Loucy (cell line): ENCODE measurements at regions not wholly inside any gene's neighbourhood (a gene's known extent, or its start where the extent isn't known, plus 50 kb on each side); places are given as distances from the start of the nearest gene placed in this dataset.

ENCODE experiments used
- H2AFZ ChIP-seq: fragments of 200-600 bp; sonication (generic); 2 replicates; pipeline ENCODE4 v1.6.0; 2016; ENCODE audit warnings: antibody characterized with exemption, mild to moderate bottlenecking, low read length, moderate library complexity
- H3F3A ChIP-seq: fragments of 200-600 bp; 2 replicates; pipeline ENCODE4 v1.6.0; 2016; ENCODE audit warnings: antibody characterized with exemption, low read depth, mild to moderate bottlenecking
- H3K27me3 ChIP-seq: fragments of 200-600 bp; sonication (generic); 2 replicates; pipeline ENCODE4 v1.6.1; 2014; ENCODE audit warnings: low read length, mild to moderate bottlenecking; ENCODE audit not compliant: insufficient read depth, poor library complexity, severe bottlenecking
- H3K36me3 ChIP-seq: fragments of 200-600 bp; sonication (generic); 2 replicates; pipeline ENCODE4 v1.6.1; 2016; ENCODE audit warnings: low read length; ENCODE audit not compliant: insufficient read depth
- H3K4me1 ChIP-seq: fragments of 200-600 bp; sonication (generic); 2 replicates; pipeline ENCODE4 v1.5.1; 2014; ENCODE audit warnings: low read length, mild to moderate bottlenecking; ENCODE audit not compliant: insufficient read depth, poor library complexity, severe bottlenecking
- H3K4me2 ChIP-seq: fragments of 200-600 bp; sonication (generic); 2 replicates; pipeline ENCODE4 v1.6.0; 2014; ENCODE audit warnings: antibody characterized with exemption, low read length, low read depth, mild to moderate bottlenecking; ENCODE audit not compliant: poor library complexity, severe bottlenecking
- H3K4me3 ChIP-seq: fragments of 200-600 bp; sonication (generic); 2 replicates; pipeline ENCODE4 v1.5.1; 2014; ENCODE audit warnings: low read length, mild to moderate bottlenecking, mixed read lengths; ENCODE audit not compliant: poor library complexity, severe bottlenecking
- H3K79me2 ChIP-seq: fragments of 200-600 bp; sonication (generic); 2 replicates; pipeline ENCODE4 v1.6.1; 2014; ENCODE audit warnings: low read length; ENCODE audit not compliant: insufficient read depth
- H3K9ac ChIP-seq: fragments of 200-600 bp; sonication (generic); 2 replicates; pipeline ENCODE4 v1.6.0; 2014; ENCODE audit warnings: mild to moderate bottlenecking, low read depth, low read length, moderate library complexity; ENCODE audit not compliant: poor library complexity, severe bottlenecking
- H3K9me2 ChIP-seq: fragments of 200-600 bp; sonication (generic); replicated peaks from 2 replicates; pipeline ENCODE4 v1.6.1; 2016; ENCODE audit warnings: low read depth, low read length, mixed read lengths
- H3K9me3 ChIP-seq: fragments of 200-600 bp; sonication (generic); 2 replicates; pipeline ENCODE4 v1.6.1; 2014; ENCODE audit warnings: mild to moderate bottlenecking, antibody characterized with exemption, low read length, low read depth; ENCODE audit not compliant: insufficient read depth
- H4K20me1 ChIP-seq: fragments of 200-600 bp; sonication (generic); 2 replicates; pipeline ENCODE4 v1.6.0; 2014; ENCODE audit warnings: antibody characterized with exemption, low read length, mild to moderate bottlenecking; ENCODE audit not compliant: insufficient read depth, poor library complexity, severe bottlenecking
- EZH2phosphoT487 ChIP-seq: fragments of 200-600 bp; IDR thresholded peaks from 2 replicates; pipeline ENCODE4 v1.6.1; 2018; ENCODE audit warnings: antibody characterized with exemption, mild to moderate bottlenecking, moderate library complexity, borderline replicate concordance
- TF ChIP-seq, protein P1 (sequence below): fragments of 200-600 bp; sonication (generic); conservative IDR thresholded peaks from 2 replicates; pipeline ENCODE4 v1.5.1; 2014; ENCODE audit warnings: mild to moderate bottlenecking, antibody characterized with exemption, low read length

DNA sequence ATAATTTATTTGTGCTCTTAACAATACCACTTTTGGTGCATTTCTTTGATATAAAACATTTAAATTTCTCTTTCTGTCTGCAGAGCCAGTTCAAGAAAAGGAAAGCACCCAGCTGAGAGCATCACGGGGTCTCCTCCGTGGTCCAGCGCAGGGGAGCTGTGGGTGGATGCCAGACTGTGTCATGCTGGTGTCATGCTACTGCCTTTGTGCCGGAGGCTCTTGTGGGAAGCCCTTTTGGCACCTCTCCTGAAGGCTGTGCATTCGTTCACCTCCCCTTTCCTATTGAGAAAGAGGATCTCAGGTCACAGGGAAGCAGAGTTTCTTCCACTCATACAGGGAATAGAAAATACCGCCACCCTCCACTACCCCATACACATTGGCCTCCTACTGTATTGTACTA is 450.4 kb downstream of the GALR1 start:
- H3K9me3 ChIP-seq = no peaks in the 10 kb centered on the region
- no peaks in the 10 kb centered on the region for H3F3A ChIP-seq
- H3K36me3 ChIP-seq = no peaks in the 10 kb centered on the region
- no peak for TF ChIP-seq EZH2phosphoT487
- TF ChIP-seq, protein P1, sequence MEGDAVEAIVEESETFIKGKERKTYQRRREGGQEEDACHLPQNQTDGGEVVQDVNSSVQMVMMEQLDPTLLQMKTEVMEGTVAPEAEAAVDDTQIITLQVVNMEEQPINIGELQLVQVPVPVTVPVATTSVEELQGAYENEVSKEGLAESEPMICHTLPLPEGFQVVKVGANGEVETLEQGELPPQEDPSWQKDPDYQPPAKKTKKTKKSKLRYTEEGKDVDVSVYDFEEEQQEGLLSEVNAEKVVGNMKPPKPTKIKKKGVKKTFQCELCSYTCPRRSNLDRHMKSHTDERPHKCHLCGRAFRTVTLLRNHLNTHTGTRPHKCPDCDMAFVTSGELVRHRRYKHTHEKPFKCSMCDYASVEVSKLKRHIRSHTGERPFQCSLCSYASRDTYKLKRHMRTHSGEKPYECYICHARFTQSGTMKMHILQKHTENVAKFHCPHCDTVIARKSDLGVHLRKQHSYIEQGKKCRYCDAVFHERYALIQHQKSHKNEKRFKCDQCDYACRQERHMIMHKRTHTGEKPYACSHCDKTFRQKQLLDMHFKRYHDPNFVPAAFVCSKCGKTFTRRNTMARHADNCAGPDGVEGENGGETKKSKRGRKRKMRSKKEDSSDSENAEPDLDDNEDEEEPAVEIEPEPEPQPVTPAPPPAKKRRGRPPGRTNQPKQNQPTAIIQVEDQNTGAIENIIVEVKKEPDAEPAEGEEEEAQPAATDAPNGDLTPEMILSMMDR = no peak
- H3K27me3 ChIP-seq = no peaks in the 10 kb centered on the region
- H3K79me2 ChIP-seq = no peaks in the 10 kb centered on the region
- no peak overlapping the region for H3K4me2 ChIP-seq
- H2AFZ ChIP-seq = no peak overlapping the region
- no peak overlapping the region for H3K4me3 ChIP-seq
- H3K9me2 ChIP-seq = no peaks in the 10 kb centered on the region
- no peaks in the 10 kb centered on the region for H4K20me1 ChIP-seq
- no peaks in the 10 kb centered on the region for H3K4me1 ChIP-seq
- H3K9ac ChIP-seq = no peak overlapping the region

DNA sequence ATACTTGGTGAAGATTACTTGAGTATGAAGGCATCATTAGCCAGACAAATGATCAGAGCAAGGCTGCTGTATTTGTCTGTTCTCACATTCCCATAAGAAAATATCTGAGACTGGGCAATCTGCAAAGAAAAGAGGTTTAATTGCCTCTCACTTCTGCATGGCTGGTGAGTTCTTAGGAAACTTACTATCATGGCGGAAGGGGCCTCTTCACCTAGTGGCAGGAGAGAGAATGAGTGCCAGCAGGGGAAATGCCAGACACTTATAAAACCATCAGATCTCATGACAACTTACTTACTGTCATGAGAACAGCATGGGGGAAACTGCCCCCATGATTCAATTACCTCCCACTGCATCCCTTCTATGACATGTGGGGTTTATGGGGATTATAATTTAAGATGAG is 452.3 kb downstream of the GALR1 start:
- TF ChIP-seq, protein P1 = 0 out of 2 replicates have a peak, but pooled peaks have one; percentile 10
- no peak for TF ChIP-seq EZH2phosphoT487

DNA sequence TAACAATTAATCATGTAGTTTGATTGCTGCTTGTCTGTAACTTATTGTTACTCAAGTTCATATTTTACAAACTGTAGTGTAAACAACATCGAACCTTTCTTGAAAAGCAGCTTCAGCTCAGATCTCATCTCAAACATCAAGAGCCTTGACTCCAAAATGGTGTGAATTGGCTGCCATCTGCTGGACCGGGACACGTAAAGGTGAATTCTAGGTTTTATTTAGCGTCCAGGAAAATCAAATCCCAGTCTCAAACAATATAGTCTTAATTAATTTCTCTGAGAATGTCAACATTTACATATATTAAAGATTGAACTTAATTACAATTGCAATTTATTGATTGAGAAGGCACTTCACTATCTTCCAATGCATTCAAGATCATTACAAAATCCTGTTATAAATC is 453.0 kb downstream of the GALR1 start:
- H3K79me2 ChIP-seq = no peaks in the 10 kb centered on the region
- no peak overlapping the region for H3K9ac ChIP-seq
- H2AFZ ChIP-seq = no peak overlapping the region
- H3K4me3 ChIP-seq = no peak overlapping the region
- no peaks in the 10 kb centered on the region for H3K27me3 ChIP-seq
- no peak overlapping the region for H3K4me2 ChIP-seq
- no peaks in the 10 kb centered on the region for H3F3A ChIP-seq
- H3K36me3 ChIP-seq = no peaks in the 10 kb centered on the region
- H4K20me1 ChIP-seq = no peaks in the 10 kb centered on the region
- H3K4me1 ChIP-seq = no peaks in the 10 kb centered on the region
- TF ChIP-seq EZH2phosphoT487 = no peak
- TF ChIP-seq, protein P1 = peak; percentile 56
- H3K9me3 ChIP-seq = no peaks in the 10 kb centered on the region
- no peaks in the 10 kb centered on the region for H3K9me2 ChIP-seq

More for the DNA sequence above, 452.3 kb downstream of the GALR1 start:
- Histone ChIP-seq H3K79me2 (no peaks in the 10 kb centered on the region), H3F3A (no peaks in the 10 kb centered on the region), H2AFZ (no peak overlapping the region), H3K9ac (no peak overlapping the region), H3K4me3 (no peak overlapping the region), H3K9me2 (no peaks in the 10 kb centered on the region), H3K4me1 (no peaks in the 10 kb centered on the region), H3K9me3 (no peaks in the 10 kb centered on the region), H3K27me3 (no peaks in the 10 kb centered on the region), H4K20me1 (no peaks in the 10 kb centered on the region), H3K4me2 (no peak overlapping the region), H3K36me3 (no peaks in the 10 kb centered on the region)
